Neutrophil (primary cell): ENCODE measurements at regions not wholly inside any gene's neighbourhood (a gene's known extent, or its start where the extent isn't known, plus 50 kb on each side); places are given as distances from the start of the nearest gene placed in this dataset.

Source experiments
- H3K27ac ChIP-seq: fragments of 200-600 bp; sonication (generic); 2 replicates; pipeline ENCODE4 v1.5.1; 2016; ENCODE audit warnings: mild to moderate bottlenecking, moderate library complexity
- H3K27me3 ChIP-seq: fragments of 200-600 bp; sonication (generic); 2 replicates; pipeline ENCODE4 v1.6.0; 2016; ENCODE audit warnings: mild to moderate bottlenecking
- H3K36me3 ChIP-seq: fragments of 200-600 bp; sonication (generic); 2 replicates; pipeline ENCODE4 v1.5.1; 2017
- H3K4me1 ChIP-seq, 2 experiments: fragments of 200-600 bp in 1 of 2; sonication (generic) in 1 of 2; 1 replicate in 1 of 2; 2 replicates in 1 of 2; pipeline versions ENCODE4 v1.5.1 to v1.6.1; 2013 to 2016; ENCODE audit warnings: low read depth in 1 of 2, low read length in 1 of 2, mild to moderate bottlenecking in 1 of 2, moderate library complexity in 1 of 2; ENCODE audit not compliant: control insufficient read depth in 1 of 2, insufficient read depth in 1 of 2
- H3K4me3 ChIP-seq, 2 experiments: fragments of 200-600 bp in 1 of 2; sonication (generic) in 1 of 2; 1 replicate in 1 of 2; 2 replicates in 1 of 2; pipeline ENCODE4 v1.5.1; 2013 to 2016; ENCODE audit warnings: low read depth in 1 of 2, low read length in 1 of 2, mild to moderate bottlenecking in 1 of 2, moderate library complexity in 1 of 2
- H3K9me3 ChIP-seq: fragments of 200-600 bp; sonication (generic); 2 replicates; pipeline ENCODE4 v1.5.1; 2016
- TF ChIP-seq, protein P1 (sequence below): fragments of 200-600 bp; sonication (generic); IDR thresholded peaks from 2 replicates; pipeline ENCODE4 v1.5.1; 2016; ENCODE audit warnings: antibody characterized with exemption

DNA sequence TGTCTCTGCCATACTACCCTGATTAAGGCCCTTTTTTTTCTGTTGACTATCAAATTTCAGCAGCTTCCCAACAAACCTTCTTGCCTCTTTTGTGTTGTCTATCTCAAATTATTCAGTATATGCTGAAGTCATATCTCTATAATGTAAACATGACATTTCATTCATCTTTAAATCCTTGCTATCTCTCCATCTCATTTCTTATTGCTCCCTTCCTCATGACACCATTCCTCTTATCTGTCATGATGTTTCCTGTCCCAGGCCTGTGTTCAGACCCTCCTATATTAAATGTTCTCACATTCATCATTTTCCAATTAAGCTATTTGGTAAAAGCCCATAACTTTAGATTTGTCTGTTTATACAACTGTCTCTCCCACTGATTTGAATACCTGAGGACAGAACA is 482.6 kb downstream of the EPM2A start:
- Histone ChIP-seq H3K9me3 (no peaks in the 10 kb centered on the region), H3K36me3 (no peaks in the 10 kb centered on the region), H3K4me3 (no peak overlapping the region), H3K4me1 (no peaks in the 10 kb centered on the region), H3K27ac (no peak overlapping the region), H3K27me3 (no peaks in the 10 kb centered on the region)
- TF ChIP-seq, protein P1, sequence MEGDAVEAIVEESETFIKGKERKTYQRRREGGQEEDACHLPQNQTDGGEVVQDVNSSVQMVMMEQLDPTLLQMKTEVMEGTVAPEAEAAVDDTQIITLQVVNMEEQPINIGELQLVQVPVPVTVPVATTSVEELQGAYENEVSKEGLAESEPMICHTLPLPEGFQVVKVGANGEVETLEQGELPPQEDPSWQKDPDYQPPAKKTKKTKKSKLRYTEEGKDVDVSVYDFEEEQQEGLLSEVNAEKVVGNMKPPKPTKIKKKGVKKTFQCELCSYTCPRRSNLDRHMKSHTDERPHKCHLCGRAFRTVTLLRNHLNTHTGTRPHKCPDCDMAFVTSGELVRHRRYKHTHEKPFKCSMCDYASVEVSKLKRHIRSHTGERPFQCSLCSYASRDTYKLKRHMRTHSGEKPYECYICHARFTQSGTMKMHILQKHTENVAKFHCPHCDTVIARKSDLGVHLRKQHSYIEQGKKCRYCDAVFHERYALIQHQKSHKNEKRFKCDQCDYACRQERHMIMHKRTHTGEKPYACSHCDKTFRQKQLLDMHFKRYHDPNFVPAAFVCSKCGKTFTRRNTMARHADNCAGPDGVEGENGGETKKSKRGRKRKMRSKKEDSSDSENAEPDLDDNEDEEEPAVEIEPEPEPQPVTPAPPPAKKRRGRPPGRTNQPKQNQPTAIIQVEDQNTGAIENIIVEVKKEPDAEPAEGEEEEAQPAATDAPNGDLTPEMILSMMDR: no peak

DNA sequence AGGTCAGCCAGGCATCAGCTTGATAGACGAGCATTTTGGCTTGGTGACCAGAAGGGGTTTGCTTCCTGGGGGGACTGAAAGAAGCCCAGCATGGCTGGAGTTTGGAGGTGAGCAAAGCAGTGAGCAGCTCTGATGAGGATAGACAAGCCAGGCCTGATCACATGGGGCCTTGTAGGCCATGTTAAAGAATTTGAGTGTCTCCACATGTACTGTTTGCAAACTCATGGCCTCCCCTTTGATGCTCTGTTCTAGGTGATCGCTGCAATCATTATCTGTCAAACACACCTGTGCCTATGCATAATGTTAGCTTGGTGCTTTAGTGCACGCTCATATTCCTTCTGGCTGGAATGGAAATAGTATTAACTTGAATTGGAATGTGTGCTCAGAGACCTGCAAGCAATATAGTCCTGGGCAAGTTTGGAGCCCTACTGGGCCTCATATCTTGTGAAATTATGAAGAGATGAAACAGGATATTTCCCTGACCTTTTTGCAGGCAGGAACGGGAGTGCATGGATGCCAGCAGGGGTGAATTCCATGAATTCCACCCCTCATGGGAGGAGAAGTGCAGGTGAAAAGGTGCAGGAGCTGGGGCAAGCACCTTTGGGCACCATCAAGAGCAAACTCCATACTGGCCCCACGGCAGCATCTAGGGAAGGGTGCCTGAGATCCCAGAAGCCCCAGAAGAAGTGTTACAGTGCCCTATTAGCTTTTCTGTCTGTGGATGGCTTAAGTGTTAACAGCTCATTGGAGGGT is 480.5 kb downstream of the EPM2A start:
- Histone ChIP-seq H3K27me3 (no peaks in the 10 kb centered on the region), H3K9me3 (no peaks in the 10 kb centered on the region), H3K4me3 (no peak overlapping the region), H3K4me1 (no peaks in the 10 kb centered on the region), H3K27ac (no peak overlapping the region), H3K36me3 (no peaks in the 10 kb centered on the region)
- TF ChIP-seq, protein P1: no peak

DNA sequence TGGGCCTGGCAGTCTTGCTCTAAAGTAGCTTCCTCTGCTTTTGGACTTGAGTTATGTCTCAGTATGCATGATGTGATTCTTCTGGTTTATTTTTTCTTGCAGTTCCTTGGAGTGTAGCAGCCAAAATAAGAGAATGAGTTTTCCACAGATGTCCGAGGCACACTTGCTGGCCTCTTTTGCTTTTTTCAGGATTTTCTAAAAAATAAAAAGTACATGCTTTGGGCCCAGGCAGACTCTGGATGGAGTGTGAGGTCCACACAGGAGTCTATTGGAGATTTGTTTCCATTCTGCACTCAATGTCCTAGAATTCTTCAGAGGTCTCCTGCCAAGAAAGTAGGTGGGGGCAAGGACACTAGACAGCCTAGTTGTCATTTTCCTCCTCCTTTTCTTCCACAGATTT is 477.6 kb downstream of the EPM2A start:
- Histone ChIP-seq H3K27me3 (no peaks in the 10 kb centered on the region), H3K36me3 (no peaks in the 10 kb centered on the region), H3K9me3 (no peaks in the 10 kb centered on the region), H3K4me1 (no peaks in the 10 kb centered on the region), H3K4me3 (no peak overlapping the region), H3K27ac (no peak overlapping the region)
- TF ChIP-seq, protein P1: no peak

DNA sequence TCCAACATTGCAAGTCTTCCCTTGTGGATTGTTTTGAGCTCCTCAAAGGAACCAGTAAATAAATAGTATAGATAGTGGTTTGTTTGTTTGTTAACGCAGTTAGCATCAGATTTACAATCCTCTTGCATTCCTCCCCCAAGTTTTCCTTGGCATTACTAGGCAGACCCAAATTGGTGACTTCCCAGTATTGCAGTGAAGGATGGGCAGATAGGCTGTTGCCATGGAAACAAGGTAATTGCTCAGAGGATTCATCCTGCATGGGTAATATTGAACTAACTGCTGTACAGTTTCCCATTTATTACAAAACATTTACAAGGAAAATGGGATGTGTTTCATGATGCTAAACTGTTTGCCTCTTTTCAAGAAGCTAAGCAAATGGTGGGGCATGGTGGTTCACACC is 477.2 kb downstream of the EPM2A start:
- TF ChIP-seq, protein P1: no peak
- H3K4me3 ChIP-seq: no peak overlapping the region
- no peaks in the 10 kb centered on the region for H3K36me3 ChIP-seq
- no peaks in the 10 kb centered on the region for H3K4me1 ChIP-seq
- H3K9me3 ChIP-seq: no peaks in the 10 kb centered on the region
- H3K27me3 ChIP-seq: no peaks in the 10 kb centered on the region
- no peak overlapping the region for H3K27ac ChIP-seq

DNA sequence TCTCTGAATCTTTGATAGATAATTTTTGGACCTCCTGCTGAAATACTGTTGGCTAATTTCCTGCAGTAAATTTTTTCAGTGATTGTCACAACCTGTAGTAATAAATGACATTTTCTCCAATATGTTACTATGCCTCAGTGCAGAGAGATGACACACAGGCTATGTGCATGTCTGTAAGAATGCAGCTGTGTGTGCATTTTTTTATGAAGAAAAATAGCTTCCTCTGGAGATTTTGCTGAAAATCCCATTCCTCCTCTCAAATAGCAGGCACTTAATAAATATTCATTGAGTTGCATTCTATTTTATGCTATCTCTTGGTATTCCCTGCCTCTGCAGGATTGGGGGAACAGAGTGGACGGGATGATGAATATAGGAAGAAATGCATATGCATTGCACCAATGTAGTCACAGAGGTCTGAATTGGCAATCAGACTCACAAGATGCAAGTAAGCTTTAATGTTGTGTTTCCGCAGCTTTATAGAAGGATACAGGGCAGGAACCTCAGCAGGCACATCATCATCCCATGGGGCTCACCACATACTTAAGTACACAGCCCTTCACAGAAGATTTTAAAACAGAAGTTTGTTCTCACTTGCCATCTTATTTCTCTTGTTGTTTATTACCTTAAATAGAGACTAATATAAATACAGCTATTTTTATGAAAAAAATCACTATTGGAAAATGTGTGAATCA is 474.7 kb downstream of the EPM2A start:
- H3K4me1 ChIP-seq: no peaks in the 10 kb centered on the region
- no peak overlapping the region for H3K27ac ChIP-seq
- H3K36me3 ChIP-seq: no peaks in the 10 kb centered on the region
- no peaks in the 10 kb centered on the region for H3K27me3 ChIP-seq
- TF ChIP-seq, protein P1: no peak
- H3K4me3 ChIP-seq: no peak overlapping the region
- H3K9me3 ChIP-seq: no peaks in the 10 kb centered on the region
